Heart left ventricle (tissue), 13 donors: ENCODE measurements at regions not wholly inside any gene's neighbourhood (a gene's known extent, or its start where the extent isn't known, plus 50 kb on each side); places are given as distances from the start of the nearest gene placed in this dataset.

ENCODE experiments used
- POLR2A ChIP-seq, 2 donors: fragments of 450-650 bp; IDR thresholded peaks; one replicate each; pipeline ENCODE4 v1.6.1; 2017; ENCODE audit warnings: antibody characterized with exemption in 2 of 2, mild to moderate bottlenecking in 2 of 2, moderate library complexity in 2 of 2
- TF ChIP-seq, protein P1 (sequence below), 12 donors: fragments of 200-600 bp; sonication (generic) in 4 of 12; IDR thresholded peaks; one replicate each; pipeline versions ENCODE4 v1.5.0 to v1.8.0; 2018 to 2022; ENCODE audit warnings: antibody characterized with exemption in 12 of 12, mild to moderate bottlenecking in 5 of 12
- donor health status: ischemic (EF 13 %, LVEDD 7.1; RV severe dilation, severe dysfunction).
- donor health status: DM: no; HTN: yes; CAD: no.
- donor health status: DM: no; HTN: no; CAD: no.
- donor health status: ischemic (EF 25% LVEDD 6.9; RV normal size, moderate dysfunction).
- donor health status: ischemic (EF 25% LVEDD 5.7; RV mildly dilated, moderate dysfunction).
- donor health status: ischemic (EF 35%, LVEDD 5.7; RV mildly dilated, moderate dysfunction).
- donor health status: nonischemic (EF 11% LVEDD 7.7; RV severe dilation, severe dysfunction).
- donor health status: DM: yes; HTN: yes; CAD: no.
- donor health status: PGD.
- donor health status: ischemic (EF 29% LVEDD 5.4; RV normal size, mild dysfunction).
- donor health status: nonischemic (EF 23%, LVEDD 6.1; RV moderate dilation, normal function).

DNA sequence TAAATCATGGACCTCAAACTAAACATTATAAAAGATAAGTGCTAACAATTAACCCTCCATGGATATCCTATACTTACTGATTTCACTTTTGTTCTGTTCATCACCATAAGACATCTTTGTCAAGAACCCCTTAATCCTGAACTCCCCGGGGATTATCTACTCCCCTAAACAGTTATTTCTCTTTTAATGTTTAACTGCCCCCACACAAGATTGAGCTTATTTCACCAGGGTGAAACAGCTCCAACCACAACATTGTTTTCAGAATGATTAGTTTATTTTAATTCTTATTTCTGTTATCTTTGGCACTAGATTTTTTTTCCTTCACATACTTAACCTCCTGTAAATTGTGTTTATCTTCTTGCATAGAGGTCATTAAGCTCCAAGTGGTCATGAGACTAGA, 103.2 kb upstream of the HCN1 start:
- TF ChIP-seq, protein P1, sequence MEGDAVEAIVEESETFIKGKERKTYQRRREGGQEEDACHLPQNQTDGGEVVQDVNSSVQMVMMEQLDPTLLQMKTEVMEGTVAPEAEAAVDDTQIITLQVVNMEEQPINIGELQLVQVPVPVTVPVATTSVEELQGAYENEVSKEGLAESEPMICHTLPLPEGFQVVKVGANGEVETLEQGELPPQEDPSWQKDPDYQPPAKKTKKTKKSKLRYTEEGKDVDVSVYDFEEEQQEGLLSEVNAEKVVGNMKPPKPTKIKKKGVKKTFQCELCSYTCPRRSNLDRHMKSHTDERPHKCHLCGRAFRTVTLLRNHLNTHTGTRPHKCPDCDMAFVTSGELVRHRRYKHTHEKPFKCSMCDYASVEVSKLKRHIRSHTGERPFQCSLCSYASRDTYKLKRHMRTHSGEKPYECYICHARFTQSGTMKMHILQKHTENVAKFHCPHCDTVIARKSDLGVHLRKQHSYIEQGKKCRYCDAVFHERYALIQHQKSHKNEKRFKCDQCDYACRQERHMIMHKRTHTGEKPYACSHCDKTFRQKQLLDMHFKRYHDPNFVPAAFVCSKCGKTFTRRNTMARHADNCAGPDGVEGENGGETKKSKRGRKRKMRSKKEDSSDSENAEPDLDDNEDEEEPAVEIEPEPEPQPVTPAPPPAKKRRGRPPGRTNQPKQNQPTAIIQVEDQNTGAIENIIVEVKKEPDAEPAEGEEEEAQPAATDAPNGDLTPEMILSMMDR (IDR thresholded peaks at IDR 0.05) = no peak
- no peak for TF ChIP-seq POLR2A (IDR thresholded peaks at IDR 0.05)
